ENCODE measurements at regions not wholly inside any gene's neighbourhood (a gene's known extent, or its start where the extent isn't known, plus 50 kb on each side); places are given as distances from the start of the nearest gene placed in this dataset.

- no peak for DNase-seq (ENCODE audit: low read depth in 4 of 4, low spot score in 2 of 4)
Observed at GRCh38 chr12:69119770-69120169, 119.6 kb upstream of the CPSF6 start.

- DNase-seq (ENCODE audit: low read depth in 4 of 4, low spot score in 2 of 4): no peak
Observed at GRCh38 chr12:69120354-69120753, 119.0 kb upstream of the CPSF6 start.

- DNase-seq (ENCODE audit: low read depth in 4 of 4, low spot score in 2 of 4): no peak
Observed at GRCh38 chr12:69123311-69123710, 116.1 kb upstream of the CPSF6 start.

GRCh38 chr12:69123919-69124638 lies 115.3 kb upstream of the CPSF6 start:
- no peak for DNase-seq (ENCODE audit: low read depth in 4 of 4, low spot score in 2 of 4)

- DNase-seq (ENCODE audit: low read depth in 4 of 4, low spot score in 2 of 4): no peak
Observed at GRCh38 chr12:69129017-69129416, 110.4 kb upstream of the CPSF6 start.

- DNase-seq (ENCODE audit: low read depth in 4 of 4, low spot score in 2 of 4): no peak
Observed at GRCh38 chr12:69129564-69129963, 109.8 kb upstream of the CPSF6 start.

- no peak for DNase-seq (ENCODE audit: low read depth in 4 of 4, low spot score in 2 of 4)
Observed at GRCh38 chr12:69130064-69130463, 109.3 kb upstream of the CPSF6 start.

- DNase-seq (ENCODE audit: low read depth in 4 of 4, low spot score in 2 of 4): no peak
Observed at GRCh38 chr12:69131077-69131476, 108.3 kb upstream of the CPSF6 start.

GRCh38 chr12:69136931-69137613 lies 102.3 kb upstream of the CPSF6 start:
- DNase-seq (ENCODE audit: low read depth in 4 of 4, low spot score in 2 of 4): no peak

GRCh38 chr12:69141074-69141473 lies 98.3 kb upstream of the CPSF6 start:
- no peak for DNase-seq (ENCODE audit: low read depth in 4 of 4, low spot score in 2 of 4)

- no peak for DNase-seq (ENCODE audit: low read depth in 4 of 4, low spot score in 2 of 4)
Observed at GRCh38 chr12:69149270-69149669, 90.1 kb upstream of the CPSF6 start.

- no peak for DNase-seq (ENCODE audit: low read depth in 4 of 4, low spot score in 2 of 4)
Observed at GRCh38 chr12:69150083-69150795, 89.1 kb upstream of the CPSF6 start.

GRCh38 chr12:69150796-69151127 lies 88.6 kb upstream of the CPSF6 start:
- no peak for DNase-seq (ENCODE audit: low read depth in 4 of 4, low spot score in 2 of 4)

GRCh38 chr12:69151254-69151764 lies 88.1 kb upstream of the CPSF6 start:
- no peak for DNase-seq (ENCODE audit: low read depth in 4 of 4, low spot score in 2 of 4)

GRCh38 chr12:69154585-69155363 lies 84.6 kb upstream of the CPSF6 start:
- DNase-seq (ENCODE audit: low read depth in 4 of 4, low spot score in 2 of 4): peak in 1 of 4 donors; percentile 28

- DNase-seq (ENCODE audit: low read depth in 4 of 4, low spot score in 2 of 4): peak; percentile 36 to 76 (median 58)
Observed at GRCh38 chr12:69157023-69157655, 82.2 kb upstream of the CPSF6 start.

GRCh38 chr12:69161829-69162228 lies 77.5 kb upstream of the CPSF6 start:
- no peak for DNase-seq (ENCODE audit: low read depth in 4 of 4, low spot score in 2 of 4)

GRCh38 chr12:69163681-69164362 lies 75.5 kb upstream of the CPSF6 start:
- DNase-seq (ENCODE audit: low read depth in 4 of 4, low spot score in 2 of 4): no peak

- DNase-seq (ENCODE audit: low read depth in 4 of 4, low spot score in 2 of 4): no peak
Observed at GRCh38 chr12:69167648-69168165, 71.7 kb upstream of the CPSF6 start.

- no peak for DNase-seq (ENCODE audit: low read depth in 4 of 4, low spot score in 2 of 4)
Observed at GRCh38 chr12:69168363-69168762, 71.0 kb upstream of the CPSF6 start.

All from left renal cortex interstitium (tissue), 4 donors.